Gastroesophageal sphincter (tissue), 4 donors: ENCODE measurements at regions not wholly inside any gene's neighbourhood (a gene's known extent, or its start where the extent isn't known, plus 50 kb on each side); places are given as distances from the start of the nearest gene placed in this dataset.

ENCODE experiments used
- ATAC-seq: fragments of 150-250 bp; one replicate; pipeline ENCODE4 v1.9.1; 2016; ENCODE audit warnings: mild to moderate bottlenecking, moderate library complexity
- H3K27ac ChIP-seq, 4 donors: fragments of 200-600 bp; sonication (generic) in 3 of 4; 1 replicate in 3 of 4; 2 replicates in 1 of 4; pipeline ENCODE4 v1.5.1; 2016 to 2019
- H3K27me3 ChIP-seq: fragments of 200-600 bp; sonication (generic); one replicate; pipeline ENCODE4 v1.5.1; 2019
- H3K36me3 ChIP-seq, 2 donors: fragments of 200-600 bp; sonication (generic); one replicate each; pipeline ENCODE4 v1.5.1; 2019; ENCODE audit warnings: control low read depth in 1 of 2
- H3K4me1 ChIP-seq, 3 donors: fragments of 200-600 bp; sonication (generic); 1 replicate in 2 of 3; 2 replicates in 1 of 3; pipeline ENCODE4 v1.5.1; 2016 to 2019; ENCODE audit warnings: control low read depth in 2 of 3
- H3K4me3 ChIP-seq, 2 donors: fragments of 200-600 bp; sonication (generic); one replicate each; pipeline ENCODE4 v1.5.1; 2019; ENCODE audit warnings: mild to moderate bottlenecking in 1 of 2, moderate library complexity in 1 of 2
- H3K9me3 ChIP-seq, 3 donors: fragments of 200-600 bp; sonication (generic); one replicate each; pipeline ENCODE4 v1.5.1; 2017 to 2019; ENCODE audit warnings: control low read depth in 2 of 3
- CTCF ChIP-seq, 4 experiments: fragments of 200-600 bp in 2 of 4; fragments of 450-650 bp in 2 of 4; sonication (generic) in 1 of 4; IDR thresholded peaks; one replicate each; pipeline ENCODE4 v1.5.1; 2017 to 2019; ENCODE audit warnings: antibody characterized with exemption in 4 of 4, mild to moderate bottlenecking in 2 of 4, moderate library complexity in 2 of 4
- EP300 ChIP-seq: sonication (generic); formaldehyde crosslinking; IDR thresholded peaks from one replicate; pipeline ENCODE4 v1.6.1; 2017; ENCODE audit warnings: antibody characterized with exemption, mild to moderate bottlenecking
- POLR2A ChIP-seq, 2 donors: fragments of 450-650 bp; IDR thresholded peaks; one replicate each; pipeline ENCODE4 v1.6.1; 2017; ENCODE audit warnings: antibody characterized with exemption in 2 of 2, mild to moderate bottlenecking in 2 of 2, moderate library complexity in 1 of 2
- POLR2AphosphoS5 ChIP-seq: sonication (generic); formaldehyde crosslinking; IDR thresholded peaks from one replicate; pipeline ENCODE4 v1.6.1; 2017; ENCODE audit warnings: antibody characterized with exemption
- WGBS, 2 donors: methylation state at CpG; one replicate each; pipeline ENCODE4 v1.1.5; 2018; ENCODE audit warnings: low coverage in 1 of 2; 5-methylcytosine and 5-hydroxymethylcytosine counted together

- ATAC-seq = no peak
- no peaks in the 10 kb centered on the region for H3K4me1 ChIP-seq
Observed at GRCh38 chr4:151459375-151459774, 50.4 kb downstream of the FHIP1A start.

GRCh38 chr4:151460434-151460833 is 51.5 kb downstream of the FHIP1A start:
- Histone ChIP-seq H3K36me3 (no peaks in the 10 kb centered on the region), H3K4me3 (no peak overlapping the region), H3K27me3 (no peaks in the 10 kb centered on the region), H3K27ac (no peak overlapping the region), H3K4me1 (no peaks in the 10 kb centered on the region), H3K9me3 (no peaks in the 10 kb centered on the region)
- 82 to 88% methylated on average over 1 of the region's 1 CpG for WGBS, 2 donors
- no peak for ATAC-seq
- TF ChIP-seq POLR2AphosphoS5 = no peak
- no peak for TF ChIP-seq EP300
- no peak for TF ChIP-seq CTCF (IDR thresholded peaks at IDR 0.05)
- no peak for TF ChIP-seq POLR2A (IDR thresholded peaks at IDR 0.05)

More at GRCh38 chr4:151459375-151459774, 50.4 kb downstream of the FHIP1A start:
- Histone ChIP-seq H3K4me3 (no peak overlapping the region), H3K27ac (no peak overlapping the region), H3K9me3 (no peaks in the 10 kb centered on the region), H3K36me3 (no peaks in the 10 kb centered on the region), H3K27me3 (no peaks in the 10 kb centered on the region)
- TF ChIP-seq POLR2AphosphoS5 (no peak), EP300 (no peak), POLR2A (IDR thresholded peaks at IDR 0.05) (no peak), CTCF (IDR thresholded peaks at IDR 0.05) (no peak)
- 45 to 46% methylated on average over 5 of the region's 5 CpGs for WGBS, 2 donors

GRCh38 chr4:151462554-151462953 is 53.6 kb downstream of the FHIP1A start:
- H3K27ac ChIP-seq = no peak overlapping the region

GRCh38 chr4:151468715-151469696 is 60.0 kb downstream of the FHIP1A start:
- H3K36me3 ChIP-seq = no peaks in the 10 kb centered on the region
- H3K9me3 ChIP-seq = no peaks in the 10 kb centered on the region
- no peak overlapping the region for H3K4me3 ChIP-seq
- H3K4me1 ChIP-seq = peaks cover 0 to 13% (median 0%) of the 10 kb centered on the region in 3 donors
- no peak for ATAC-seq
- TF ChIP-seq POLR2A (IDR thresholded peaks at IDR 0.05) = no peak
- no peak for TF ChIP-seq POLR2AphosphoS5
- TF ChIP-seq CTCF (IDR thresholded peaks at IDR 0.05) = no peak
- no peaks in the 10 kb centered on the region for H3K27me3 ChIP-seq
- 73 to 78% methylated on average over 2 to 3 of the region's 3 CpGs for WGBS, 2 donors
- no peak overlapping the region for H3K27ac ChIP-seq

More at GRCh38 chr4:151462554-151462953, 53.6 kb downstream of the FHIP1A start:
- Histone ChIP-seq H3K36me3 (no peaks in the 10 kb centered on the region), H3K9me3 (no peaks in the 10 kb centered on the region), H3K4me3 (no peak overlapping the region), H3K27me3 (no peaks in the 10 kb centered on the region), H3K4me1 (no peaks in the 10 kb centered on the region)
- WGBS, 2 donors = 67 to 86% methylated on average over 1 of the region's 1 CpG
- no peak for TF ChIP-seq POLR2AphosphoS5
- no peak for TF ChIP-seq POLR2A (IDR thresholded peaks at IDR 0.05)
- no peak for TF ChIP-seq EP300
- no peak for TF ChIP-seq CTCF (IDR thresholded peaks at IDR 0.05)
- no peak for ATAC-seq

GRCh38 chr4:151469970-151470369 is 61.0 kb downstream of the FHIP1A start:
- H3K36me3 ChIP-seq = no peaks in the 10 kb centered on the region
- no peak for TF ChIP-seq EP300
- TF ChIP-seq POLR2AphosphoS5 = no peak
- no peak for TF ChIP-seq POLR2A (IDR thresholded peaks at IDR 0.05)
- TF ChIP-seq CTCF (IDR thresholded peaks at IDR 0.05) = no peak
- peaks cover 0 to 13% (median 0%) of the 10 kb centered on the region in 3 donors for H3K4me1 ChIP-seq
- no peak overlapping the region for H3K4me3 ChIP-seq
- H3K27ac ChIP-seq = no peak overlapping the region
- H3K9me3 ChIP-seq = no peaks in the 10 kb centered on the region
- H3K27me3 ChIP-seq = no peaks in the 10 kb centered on the region
- ATAC-seq = no peak
